ENCODE measurements at regions not wholly inside any gene's neighbourhood (a gene's known extent, or its start where the extent isn't known, plus 50 kb on each side); places are given as distances from the start of the nearest gene placed in this dataset.

GRCh38 chr7:138299066-138299465 lies 161.0 kb upstream of the TRIM24 start:
- no peaks in the 10 kb centered on the region for H3K36me3 ChIP-seq (ENCODE audit: control insufficient read depth, insufficient read depth, low read length)
- no peak overlapping the region for H3K27ac ChIP-seq (ENCODE audit: low read depth, low read length)
- H3K9ac ChIP-seq (ENCODE audit: extremely low read depth, low read length, poor library complexity, severe bottlenecking), result no peak overlapping the region
- Mint-ChIP-seq H3K4me3 (no peak overlapping the region), H3K27ac (no peak overlapping the region), H3K36me3 (ENCODE audit: low read depth) (no peaks in the 10 kb centered on the region), H3K9me3 (peaks cover 2% of the 10 kb centered on the region), H3K4me1 (no peaks in the 10 kb centered on the region), H3K27me3 (ENCODE audit: insufficient read depth) (no peaks in the 10 kb centered on the region)
- H3K27me3 ChIP-seq (ENCODE audit: control insufficient read depth, insufficient read depth, low read length, poor library complexity, severe bottlenecking), result no peaks in the 10 kb centered on the region
- H3K4me3 ChIP-seq (ENCODE audit: low read length), result no peak overlapping the region
- peaks cover 5% of the 10 kb centered on the region for H3K9me3 ChIP-seq (ENCODE audit: control insufficient read depth, low read length)
- TF ChIP-seq, protein P1, sequence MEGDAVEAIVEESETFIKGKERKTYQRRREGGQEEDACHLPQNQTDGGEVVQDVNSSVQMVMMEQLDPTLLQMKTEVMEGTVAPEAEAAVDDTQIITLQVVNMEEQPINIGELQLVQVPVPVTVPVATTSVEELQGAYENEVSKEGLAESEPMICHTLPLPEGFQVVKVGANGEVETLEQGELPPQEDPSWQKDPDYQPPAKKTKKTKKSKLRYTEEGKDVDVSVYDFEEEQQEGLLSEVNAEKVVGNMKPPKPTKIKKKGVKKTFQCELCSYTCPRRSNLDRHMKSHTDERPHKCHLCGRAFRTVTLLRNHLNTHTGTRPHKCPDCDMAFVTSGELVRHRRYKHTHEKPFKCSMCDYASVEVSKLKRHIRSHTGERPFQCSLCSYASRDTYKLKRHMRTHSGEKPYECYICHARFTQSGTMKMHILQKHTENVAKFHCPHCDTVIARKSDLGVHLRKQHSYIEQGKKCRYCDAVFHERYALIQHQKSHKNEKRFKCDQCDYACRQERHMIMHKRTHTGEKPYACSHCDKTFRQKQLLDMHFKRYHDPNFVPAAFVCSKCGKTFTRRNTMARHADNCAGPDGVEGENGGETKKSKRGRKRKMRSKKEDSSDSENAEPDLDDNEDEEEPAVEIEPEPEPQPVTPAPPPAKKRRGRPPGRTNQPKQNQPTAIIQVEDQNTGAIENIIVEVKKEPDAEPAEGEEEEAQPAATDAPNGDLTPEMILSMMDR (conservative IDR thresholded peaks at IDR 0.05), result no peak
- 93% methylated on average over 3 of the region's 3 CpGs; no CpG with 5 or more reads in 1 of the 2 experiments for WGBS, 2 experiments (ENCODE audit: insufficient coverage in 1 of 2, insufficient read length in 1 of 2)
- H3K4me1 ChIP-seq (ENCODE audit: control insufficient read depth, insufficient read depth, low read length), result no peaks in the 10 kb centered on the region
- no peak for DNase-seq

DNA sequence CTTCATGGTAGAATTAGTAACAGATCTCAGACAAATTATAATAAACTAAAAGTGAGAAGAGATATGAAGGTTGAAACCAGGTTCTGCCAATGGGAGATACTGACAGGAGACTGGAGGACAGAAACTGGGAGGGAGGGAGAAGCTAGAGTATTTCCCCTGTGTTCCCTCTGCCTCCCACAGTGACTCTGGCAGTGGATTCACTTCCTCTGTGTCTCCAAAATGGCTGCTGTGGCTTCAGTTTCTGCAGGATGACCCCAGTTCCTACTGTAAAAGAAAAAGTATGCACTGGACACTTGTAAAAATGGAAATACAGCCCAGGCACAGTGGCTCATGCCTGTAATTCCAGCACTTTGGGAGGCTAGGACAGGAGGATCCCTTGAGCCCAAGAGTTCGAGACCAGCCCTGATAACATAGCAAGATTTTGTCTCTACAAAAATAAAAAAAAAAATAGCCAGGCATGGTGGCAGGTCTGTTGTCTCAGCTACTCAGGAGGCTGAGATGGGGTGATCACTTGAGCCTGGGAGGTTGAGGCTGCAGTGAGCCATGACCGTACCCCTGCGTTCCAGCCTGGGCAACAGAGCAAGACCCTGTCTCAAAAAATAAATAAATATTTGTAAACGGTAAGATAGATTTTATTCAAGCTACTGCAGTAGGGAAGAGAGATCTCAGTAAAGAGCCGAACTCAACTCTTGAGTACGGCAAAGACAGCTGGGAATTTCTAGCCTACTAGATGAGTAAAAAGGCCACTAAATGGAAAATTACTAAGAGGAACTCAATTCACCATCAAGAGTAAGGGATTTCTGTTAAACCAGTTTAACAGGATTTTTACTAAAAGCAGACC lies 156.6 kb upstream of the TRIM24 start:
- peaks cover 5% of the 10 kb centered on the region for H3K4me1 Mint-ChIP-seq
- Histone ChIP-seq H3K4me3 (ENCODE audit: low read length) (no peak overlapping the region), H3K36me3 (ENCODE audit: control insufficient read depth, insufficient read depth, low read length) (no peaks in the 10 kb centered on the region), H3K9me3 (ENCODE audit: control insufficient read depth, low read length) (peaks cover 24% of the 10 kb centered on the region), H3K27ac (ENCODE audit: low read depth, low read length) (no peak overlapping the region), H3K27me3 (ENCODE audit: control insufficient read depth, insufficient read depth, low read length, poor library complexity, severe bottlenecking) (no peaks in the 10 kb centered on the region), H3K9ac (ENCODE audit: extremely low read depth, low read length, poor library complexity, severe bottlenecking) (no peak overlapping the region), H3K4me1 (ENCODE audit: control insufficient read depth, insufficient read depth, low read length) (peaks cover 3% of the 10 kb centered on the region)
- H3K27ac Mint-ChIP-seq, result no peak overlapping the region
- peaks cover 15% of the 10 kb centered on the region for H3K9me3 Mint-ChIP-seq
- no peaks in the 10 kb centered on the region for H3K36me3 Mint-ChIP-seq (ENCODE audit: low read depth)
- H3K27me3 Mint-ChIP-seq (ENCODE audit: insufficient read depth), result no peaks in the 10 kb centered on the region
- DNase-seq, result no peak
- 98 to 99% methylated on average over 4 to 6 of the region's 6 CpGs for WGBS, 2 experiments (ENCODE audit: insufficient coverage in 1 of 2, insufficient read length in 1 of 2)
- TF ChIP-seq, protein P1 (conservative IDR thresholded peaks at IDR 0.05), result no peak
- no peak overlapping the region for H3K4me3 Mint-ChIP-seq

DNA sequence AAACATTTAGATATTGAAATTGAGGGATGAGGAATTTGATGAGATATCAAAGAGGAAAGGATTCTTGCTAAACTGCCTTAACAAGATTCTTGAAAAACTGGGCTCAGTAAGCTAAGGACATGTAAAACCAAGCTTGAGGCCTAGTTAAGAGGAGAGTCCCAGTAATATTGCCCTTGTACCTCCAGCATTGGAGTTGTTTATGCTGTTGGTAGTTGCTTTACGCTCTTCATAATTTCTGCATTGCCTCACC lies 156.1 kb upstream of the TRIM24 start:
- H3K4me3 Mint-ChIP-seq, result no peak overlapping the region
- no peak overlapping the region for H3K9ac ChIP-seq (ENCODE audit: extremely low read depth, low read length, poor library complexity, severe bottlenecking)
- H3K9me3 ChIP-seq (ENCODE audit: control insufficient read depth, low read length), result peaks cover 24% of the 10 kb centered on the region
- H3K27ac ChIP-seq (ENCODE audit: low read depth, low read length), result no peak overlapping the region
- TF ChIP-seq, protein P1 (conservative IDR thresholded peaks at IDR 0.05), result no peak
- WGBS, 2 experiments (ENCODE audit: insufficient coverage in 1 of 2, insufficient read length in 1 of 2), result 89% methylated on average over 1 of the region's 1 CpG; no CpG with 5 or more reads in 1 of the 2 experiments
- no peaks in the 10 kb centered on the region for H3K36me3 Mint-ChIP-seq (ENCODE audit: low read depth)
- no peaks in the 10 kb centered on the region for H3K27me3 Mint-ChIP-seq (ENCODE audit: insufficient read depth)
- H3K27me3 ChIP-seq (ENCODE audit: control insufficient read depth, insufficient read depth, low read length, poor library complexity, severe bottlenecking), result no peaks in the 10 kb centered on the region
- peaks cover 5% of the 10 kb centered on the region for H3K4me1 Mint-ChIP-seq
- no peak overlapping the region for H3K4me3 ChIP-seq (ENCODE audit: low read length)
- DNase-seq, result no peak
- peaks cover 3% of the 10 kb centered on the region for H3K4me1 ChIP-seq (ENCODE audit: control insufficient read depth, insufficient read depth, low read length)
- H3K9me3 Mint-ChIP-seq, result peaks cover 18% of the 10 kb centered on the region
- H3K36me3 ChIP-seq (ENCODE audit: control insufficient read depth, insufficient read depth, low read length), result no peaks in the 10 kb centered on the region
- H3K27ac Mint-ChIP-seq, result no peak overlapping the region

Data from endodermal cell (in vitro differentiated cells).